ENCODE measurements at regions not wholly inside any gene's neighbourhood (a gene's known extent, or its start where the extent isn't known, plus 50 kb on each side); places are given as distances from the start of the nearest gene placed in this dataset.

GRCh38 chr18:27861539-27861938, 315.4 kb downstream of the CDH2 start:
- no peak for TF ChIP-seq CTCF (IDR thresholded peaks at IDR 0.05; ENCODE audit: partially characterized antibody, unreplicated experiment)
- H3K27ac Mint-ChIP-seq (ENCODE audit: unreplicated experiment): no peak overlapping the region
- no peaks in the 10 kb centered on the region for H3K27me3 Mint-ChIP-seq (ENCODE audit: unreplicated experiment)
- H3K4me1 Mint-ChIP-seq (ENCODE audit: low read depth, unreplicated experiment): peaks cover 8% of the 10 kb centered on the region
- H3K36me3 Mint-ChIP-seq (ENCODE audit: unreplicated experiment): no peaks in the 10 kb centered on the region
- DNase-seq: no peak
- no peak overlapping the region for H3K4me3 Mint-ChIP-seq (ENCODE audit: unreplicated experiment)
- H3K9me3 Mint-ChIP-seq (ENCODE audit: unreplicated experiment): no peaks in the 10 kb centered on the region

GRCh38 chr18:27860701-27861107, 316.2 kb downstream of the CDH2 start:
- H3K36me3 Mint-ChIP-seq (ENCODE audit: unreplicated experiment): no peaks in the 10 kb centered on the region
- peaks cover 8% of the 10 kb centered on the region for H3K4me1 Mint-ChIP-seq (ENCODE audit: low read depth, unreplicated experiment)
- no peak overlapping the region for H3K4me3 Mint-ChIP-seq (ENCODE audit: unreplicated experiment)
- no peak overlapping the region for H3K27ac Mint-ChIP-seq (ENCODE audit: unreplicated experiment)
- H3K27me3 Mint-ChIP-seq (ENCODE audit: unreplicated experiment): no peaks in the 10 kb centered on the region
- TF ChIP-seq CTCF (IDR thresholded peaks at IDR 0.05; ENCODE audit: partially characterized antibody, unreplicated experiment): no peak
- H3K9me3 Mint-ChIP-seq (ENCODE audit: unreplicated experiment): no peaks in the 10 kb centered on the region
- DNase-seq: no peak

GRCh38 chr18:27860011-27860410, 316.9 kb downstream of the CDH2 start:
- H3K9me3 Mint-ChIP-seq (ENCODE audit: unreplicated experiment): no peaks in the 10 kb centered on the region
- peaks cover 8% of the 10 kb centered on the region for H3K4me1 Mint-ChIP-seq (ENCODE audit: low read depth, unreplicated experiment)
- no peak overlapping the region for H3K27ac Mint-ChIP-seq (ENCODE audit: unreplicated experiment)
- H3K36me3 Mint-ChIP-seq (ENCODE audit: unreplicated experiment): no peaks in the 10 kb centered on the region
- no peak overlapping the region for H3K4me3 Mint-ChIP-seq (ENCODE audit: unreplicated experiment)
- no peaks in the 10 kb centered on the region for H3K27me3 Mint-ChIP-seq (ENCODE audit: unreplicated experiment)
- DNase-seq: no peak
- no peak for TF ChIP-seq CTCF (IDR thresholded peaks at IDR 0.05; ENCODE audit: partially characterized antibody, unreplicated experiment)

- TF ChIP-seq CTCF (IDR thresholded peaks at IDR 0.05; ENCODE audit: partially characterized antibody, unreplicated experiment): no peak
- Mint-ChIP-seq H3K4me3 (ENCODE audit: unreplicated experiment) (no peak overlapping the region), H3K4me1 (ENCODE audit: low read depth, unreplicated experiment) (peaks cover 6% of the 10 kb centered on the region), H3K27me3 (ENCODE audit: unreplicated experiment) (no peaks in the 10 kb centered on the region), H3K9me3 (ENCODE audit: unreplicated experiment) (peaks cover 4% of the 10 kb centered on the region), H3K36me3 (ENCODE audit: unreplicated experiment) (no peaks in the 10 kb centered on the region), H3K27ac (ENCODE audit: unreplicated experiment) (no peak overlapping the region)
- DNase-seq: no peak
These were observed 320.1 kb downstream of the CDH2 start for GRCh38 chr18:27856820-27857219.

GRCh38 chr18:27855486-27855885, 321.4 kb downstream of the CDH2 start:
- Mint-ChIP-seq H3K36me3 (ENCODE audit: unreplicated experiment) (no peaks in the 10 kb centered on the region), H3K4me1 (ENCODE audit: low read depth, unreplicated experiment) (no peaks in the 10 kb centered on the region), H3K27ac (ENCODE audit: unreplicated experiment) (no peak overlapping the region), H3K27me3 (ENCODE audit: unreplicated experiment) (no peaks in the 10 kb centered on the region), H3K9me3 (ENCODE audit: unreplicated experiment) (peaks cover 4% of the 10 kb centered on the region), H3K4me3 (ENCODE audit: unreplicated experiment) (no peak overlapping the region)
- no peak for TF ChIP-seq CTCF (IDR thresholded peaks at IDR 0.05; ENCODE audit: partially characterized antibody, unreplicated experiment)
- no peak for DNase-seq

Measured in glutamatergic neuron (in vitro differentiated cells).